HG03175 (cell line): ENCODE measurements at regions not wholly inside any gene's neighbourhood (a gene's known extent, or its start where the extent isn't known, plus 50 kb on each side); places are given as distances from the start of the nearest gene placed in this dataset.
"Not testable (repeated sequence)": the region's sequence is repeated elsewhere in the genome, so short reads cannot be mapped to it uniquely, and the experiment has no call there.

ENCODE experiments used
- ATAC-seq: cut with Tn5 transposase; IDR thresholded peaks from one replicate; pipeline ENCODE4 v1.9.1; 2021; ENCODE audit warnings: mild to moderate bottlenecking, moderate library complexity; ENCODE audit not compliant: unreplicated experiment

GRCh38 chr2:72032481-72033041 is 115.1 kb downstream of the CYP26B1 start:
- no peak for ATAC-seq

GRCh38 chr2:72031346-72032110 is 116.1 kb downstream of the CYP26B1 start:
- ATAC-seq: no peak

- ATAC-seq: no peak
Observed at GRCh38 chr2:72028996-72029395, 118.7 kb downstream of the CYP26B1 start.

GRCh38 chr2:72028351-72028995 is 119.2 kb downstream of the CYP26B1 start:
- no peak for ATAC-seq

GRCh38 chr2:72027426-72028161 is 120.1 kb downstream of the CYP26B1 start:
- no peak for ATAC-seq

- ATAC-seq: no peak
Observed at GRCh38 chr2:72026819-72027425, 120.7 kb downstream of the CYP26B1 start.

GRCh38 chr2:72024451-72025175 is 123.0 kb downstream of the CYP26B1 start:
- no peak for ATAC-seq

- no peak for ATAC-seq
Observed at GRCh38 chr2:72023678-72024390, 123.8 kb downstream of the CYP26B1 start.

- ATAC-seq: not testable (repeated sequence)
Observed at GRCh38 chr2:72021371-72021770, 126.3 kb downstream of the CYP26B1 start.

- ATAC-seq: no peak
Observed at GRCh38 chr2:72015266-72015665, 132.4 kb downstream of the CYP26B1 start.

- ATAC-seq: no peak
Observed at GRCh38 chr2:72014831-72015230, 132.8 kb downstream of the CYP26B1 start.

GRCh38 chr2:72013726-72014125 is 133.9 kb downstream of the CYP26B1 start:
- ATAC-seq: no peak

- no peak for ATAC-seq
Observed at GRCh38 chr2:72012886-72013574, 134.6 kb downstream of the CYP26B1 start.

GRCh38 chr2:72011791-72012190 is 135.9 kb downstream of the CYP26B1 start:
- no peak for ATAC-seq

- no peak for ATAC-seq
Observed at GRCh38 chr2:72011370-72011689, 136.3 kb downstream of the CYP26B1 start.

- no peak for ATAC-seq
Observed at GRCh38 chr2:72010647-72011369, 136.9 kb downstream of the CYP26B1 start.

GRCh38 chr2:72008608-72009007 is 139.1 kb downstream of the CYP26B1 start:
- no peak for ATAC-seq

GRCh38 chr2:72007402-72007801 is 140.3 kb downstream of the CYP26B1 start:
- ATAC-seq: no peak
